HCT116 (cell line): ENCODE measurements at regions not wholly inside any gene's neighbourhood (a gene's known extent, or its start where the extent isn't known, plus 50 kb on each side); places are given as distances from the start of the nearest gene placed in this dataset.

Experiments used
- ATAC-seq: fragments of 200-7000 bp; cut with Tn5 transposase; 2 replicates; pipeline ENCODE4 v1.9.1; 2020; ENCODE audit warnings: mild to moderate bottlenecking, moderate library complexity
- BruUV-seq: library from RNA; stranded (reverse); fragments of 400-500 nt; replicated peaks from 2 replicates; lab custom pipeline; 2021; lab: Mats Ljungman, UMichigan
- CTCF ChIA-PET: fragments of 300-600 bp; sonication (Branson Sonifier 250); formaldehyde crosslinking; loops from one replicate; lab custom pipeline; 2021; ENCODE audit warnings: antibody characterized with exemption; lab: Charles Lee
- POLR2A ChIA-PET: fragments of 300-600, 350-600 bp; sonication (Branson Sonifier 250); formaldehyde crosslinking; loops from one replicate; lab custom pipeline; 2021; ENCODE audit warnings: antibody characterized with exemption; lab: Charles Lee
- RAD21 ChIA-PET, 2 experiments: fragments of 300-600 bp; sonication (Branson Sonifier 250); formaldehyde crosslinking; loops; one replicate each; lab custom pipeline; 2023; ENCODE audit warnings: low total read pairs in 2 of 2; ENCODE audit not compliant: uncharacterized antibody in 2 of 2, unreplicated experiment in 2 of 2, low non-redundant PET in 1 of 2; lab: Charles Lee
- DNase-seq: peaks from one replicate; pipeline ENCODE4 v3.0.0-alpha.2; 2010; ENCODE audit warnings: low read depth, low spot score
- H2AFZ ChIP-seq: fragments of 200-600 bp; shearing (Covaris generic), sonication (generic); 2 replicates; pipeline ENCODE4 v1.6.1; 2017; ENCODE audit warnings: low read depth, mixed run types, mixed read lengths, antibody characterized with exemption, low read length; ENCODE audit not compliant: poor library complexity, severe bottlenecking
- H3K27ac ChIP-seq: 2 replicates; pipeline ENCODE4 v1.5.1; 2012; ENCODE audit warnings: low read depth, low read length
- H3K27me3 ChIP-seq: fragments of 200-600 bp; sonication (generic); 2 replicates; pipeline ENCODE4 v1.6.1; 2016; ENCODE audit warnings: mixed run types, low read length, mixed read lengths; ENCODE audit not compliant: insufficient read depth
- H3K36me3 ChIP-seq, 2 experiments: fragments of 200-500 bp in 1 of 2; fragments of 200-600 bp in 1 of 2; sonication (Bioruptor generic) in 1 of 2; sonication (generic) in 1 of 2; 2 replicates each; pipeline versions ENCODE4 v1.5.1 to v1.6.1; 2014 to 2016; ENCODE audit warnings: low read length in 2 of 2, inconsistent platforms in 1 of 2, mixed read lengths in 1 of 2, mixed run types in 1 of 2; ENCODE audit not compliant: insufficient read depth in 2 of 2, control insufficient read depth in 1 of 2
- H3K4me1 ChIP-seq, 2 experiments: fragments of 200-600 bp in 1 of 2; sonication (generic) in 1 of 2; 2 replicates each; pipeline versions ENCODE4 v1.5.1 to v1.6.1; 2012 to 2017; ENCODE audit warnings: low read length in 2 of 2, inconsistent platforms in 1 of 2, mild to moderate bottlenecking in 1 of 2, mixed read lengths in 1 of 2, mixed run types in 1 of 2, moderate library complexity in 1 of 2; ENCODE audit not compliant: insufficient read depth in 2 of 2, control insufficient read depth in 1 of 2
- H3K4me2 ChIP-seq: fragments of 200-600 bp; sonication (generic); 2 replicates; pipeline ENCODE4 v1.6.1; 2017; ENCODE audit warnings: mixed run types, low read length, mixed read lengths
- H3K4me3 ChIP-seq, 2 experiments: fragments of 200-600 bp in 1 of 2; sonication (generic) in 1 of 2; replicated peaks in 1 of 2; 2 replicates each; pipeline ENCODE4 v1.5.1; 2011 to 2016; ENCODE audit warnings: low read length in 2 of 2, control low read depth in 1 of 2, low read depth in 1 of 2, mild to moderate bottlenecking in 1 of 2, mixed read lengths in 1 of 2, mixed run types in 1 of 2
- H3K79me2 ChIP-seq: fragments of 200-600 bp; sonication (generic); 2 replicates; pipeline ENCODE4 v1.6.1; 2017; ENCODE audit warnings: mild to moderate bottlenecking, mixed run types, low read length, moderate library complexity, mixed read lengths; ENCODE audit not compliant: insufficient read depth
- H3K9ac ChIP-seq: fragments of 200-600 bp; sonication (generic); 2 replicates; pipeline ENCODE4 v1.6.1; 2016; ENCODE audit warnings: low read length, mixed read lengths
- H3K9me2 ChIP-seq: fragments of 200-600 bp; sonication (generic), shearing (Covaris generic); 2 replicates; pipeline ENCODE4 v1.6.1; 2017; ENCODE audit warnings: mixed run types, mild to moderate bottlenecking, moderate library complexity; ENCODE audit not compliant: insufficient read depth
- H3K9me3 ChIP-seq, 2 experiments: fragments of 200-500 bp in 1 of 2; fragments of 200-600 bp in 1 of 2; sonication (Bioruptor generic) in 1 of 2; sonication (generic) in 1 of 2; 2 replicates each; pipeline ENCODE4 v1.6.1; 2014 to 2017; ENCODE audit warnings: low read length in 2 of 2, mixed read lengths in 2 of 2, inconsistent platforms in 1 of 2, low read depth in 1 of 2, mild to moderate bottlenecking in 1 of 2, mixed run types in 1 of 2, moderate library complexity in 1 of 2; ENCODE audit not compliant: control insufficient read depth in 1 of 2, insufficient read depth in 1 of 2
- H4K20me1 ChIP-seq: fragments of 200-600 bp; sonication (generic), shearing (Covaris generic); 2 replicates; pipeline ENCODE4 v1.6.1; 2017; ENCODE audit warnings: mixed run types, mild to moderate bottlenecking, moderate library complexity; ENCODE audit not compliant: insufficient read depth
- ATF3 ChIP-seq: IDR thresholded peaks from 2 replicates; pipeline ENCODE4 v1.6.1; 2012
- CBX3 ChIP-seq: IDR thresholded peaks from 2 replicates; pipeline ENCODE4 v1.6.1; 2012; ENCODE audit warnings: low read depth
- CEBPB ChIP-seq: IDR thresholded peaks from 2 replicates; pipeline ENCODE4 v1.6.1; 2012; ENCODE audit warnings: low read depth
- EZH2phosphoT487 ChIP-seq: fragments of 200-600 bp; IDR thresholded peaks from 2 replicates; pipeline ENCODE4 v1.6.1; 2018; ENCODE audit warnings: antibody characterized with exemption, borderline replicate concordance
- FOSL1 ChIP-seq: IDR thresholded peaks from 2 replicates; pipeline ENCODE4 v1.6.1; 2012; ENCODE audit warnings: low read depth
- JUND ChIP-seq: IDR thresholded peaks from 2 replicates; pipeline ENCODE4 v1.6.1; 2012
- MAX ChIP-seq: IDR thresholded peaks from 2 replicates; pipeline ENCODE4 v1.6.1; 2012
- POLR2A ChIP-seq: IDR thresholded peaks from 2 replicates; pipeline ENCODE4 v1.7.0; 2011; ENCODE audit warnings: borderline replicate concordance; ENCODE audit not compliant: insufficient read depth, insufficient read length; ENCODE audit errors: extremely low read depth
- POLR2AphosphoS5 ChIP-seq: IDR thresholded peaks from 2 replicates; pipeline ENCODE4 v1.6.1; 2011; ENCODE audit warnings: mild to moderate bottlenecking, low read depth, low read length, moderate library complexity
- RAD21 ChIP-seq: IDR thresholded peaks from 2 replicates; pipeline ENCODE4 v1.6.1; 2012; ENCODE audit warnings: low read depth, mild to moderate bottlenecking
- REST ChIP-seq: IDR thresholded peaks from 2 replicates; pipeline ENCODE4 v1.6.1; 2012; ENCODE audit warnings: low read depth
- SP1 ChIP-seq: IDR thresholded peaks from 2 replicates; pipeline ENCODE4 v1.6.1; 2012; ENCODE audit warnings: low read depth
- TCF7L2 ChIP-seq: IDR thresholded peaks from 2 replicates; pipeline ENCODE4 v1.7.0; 2011; ENCODE audit warnings: borderline replicate concordance, inconsistent platforms; ENCODE audit not compliant: insufficient read depth, insufficient read length; ENCODE audit errors: extremely low read depth
- YY1 ChIP-seq: IDR thresholded peaks from 2 replicates; pipeline ENCODE4 v1.6.1; 2011; ENCODE audit warnings: low read length, low read depth, moderate library complexity, mild to moderate bottlenecking; ENCODE audit not compliant: insufficient replicate concordance; ENCODE audit errors: extremely low read depth
- ZFX ChIP-seq: fragments of 450-650 bp; IDR thresholded peaks from 2 replicates; pipeline ENCODE4 v1.6.1; 2017
- intact Hi-C: fragments of 100-400 bp; cut with micrococcal nuclease; formaldehyde crosslinking; loops from 2 replicates; pipeline ENCODE4 v1.10.0; 2022

GRCh38 chr15:92523176-92523575 lies 129.5 kb downstream of the ST8SIA2 start:
- no peaks in the 10 kb centered on the region for H4K20me1 ChIP-seq
- H3K9me3 ChIP-seq, result no peaks in the 10 kb centered on the region
- no peak overlapping the region for H2AFZ ChIP-seq
- ChIA-PET RAD21 (no interaction called here), CTCF (no interaction called here), POLR2A (no interaction called here)
- intact Hi-C loops, result loop anchor here (10.0 kb wide), 1 partner anchor 162 kb away; no protein-coding TSS in a partner anchor
- H3K4me3 ChIP-seq, result no peak overlapping the region
- H3K9me2 ChIP-seq, result no peaks in the 10 kb centered on the region
- no peak for DNase-seq
- H3K27me3 ChIP-seq, result no peaks in the 10 kb centered on the region
- TF ChIP-seq EZH2phosphoT487 (no peak), ZFX (no peak), POLR2AphosphoS5 (no peak), YY1 (no peak), MAX (no peak), FOSL1 (no peak), CBX3 (no peak), JUND (no peak), POLR2A (no peak), REST (no peak), ATF3 (no peak), SP1 (no peak), TCF7L2 (no peak), CEBPB (no peak), RAD21 (no peak)
- no peak overlapping the region for H3K4me2 ChIP-seq
- H3K79me2 ChIP-seq, result no peaks in the 10 kb centered on the region
- H3K27ac ChIP-seq, result no peak overlapping the region
- H3K9ac ChIP-seq, result no peak overlapping the region
- no peak for ATAC-seq
- no TSS peak for BruUV-seq
- no peaks in the 10 kb centered on the region for H3K36me3 ChIP-seq
- H3K4me1 ChIP-seq, result no peaks in the 10 kb centered on the region
